Panc1 (cell line): ENCODE measurements at regions not wholly inside any gene's neighbourhood (a gene's known extent, or its start where the extent isn't known, plus 50 kb on each side); places are given as distances from the start of the nearest gene placed in this dataset.

Experiments used
- ATAC-seq: fragments of 200-7000 bp; cut with Tn5 transposase; 2 replicates; pipeline ENCODE4 v1.9.1; 2020; ENCODE audit warnings: mild to moderate bottlenecking, moderate library complexity
- BruUV-seq: library from RNA; stranded (reverse); fragments of 400-500 nt; replicated peaks from 2 replicates; lab custom pipeline; 2021; lab: Mats Ljungman, UMichigan
- CTCF ChIA-PET: fragments of 300-600 bp; sonication (Branson Sonifier 250); formaldehyde crosslinking; loops from one replicate; lab custom pipeline; 2022; ENCODE audit warnings: antibody characterized with exemption; lab: Charles Lee
- POLR2A ChIA-PET: fragments of 300-600 bp; sonication (Branson Sonifier 250); formaldehyde crosslinking; loops from one replicate; lab custom pipeline; 2022; ENCODE audit warnings: antibody characterized with exemption; lab: Charles Lee
- DNase-seq: peaks from one replicate; pipeline ENCODE4 v3.0.0-alpha.2; 2010; ENCODE audit warnings: low read depth, low spot score
- H3K27ac ChIP-seq: 2 replicates; pipeline ENCODE4 v1.5.1; 2011; ENCODE audit warnings: mild to moderate bottlenecking, low read length, inconsistent platforms
- H3K27me3 ChIP-seq: fragments of 200-500 bp; sonication (Bioruptor generic); 2 replicates; pipeline ENCODE4 v1.6.0; 2014; ENCODE audit warnings: low read length, inconsistent platforms; ENCODE audit not compliant: control insufficient read depth, insufficient read depth
- H3K36me3 ChIP-seq: fragments of 200-500 bp; sonication (Bioruptor generic); 2 replicates; pipeline ENCODE4 v1.5.1; 2014; ENCODE audit warnings: inconsistent platforms, mild to moderate bottlenecking, low read length, moderate library complexity; ENCODE audit not compliant: control insufficient read depth, insufficient read depth
- H3K4me1 ChIP-seq: 2 replicates; pipeline ENCODE4 v1.5.1; 2011; ENCODE audit warnings: inconsistent platforms, mild to moderate bottlenecking, low read length, moderate library complexity; ENCODE audit not compliant: control insufficient read depth, insufficient read depth
- H3K4me3 ChIP-seq, 2 experiments: 2 replicates each; pipeline ENCODE4 v1.5.1; 2011 to 2012; ENCODE audit warnings: low read depth in 2 of 2, low read length in 2 of 2, mild to moderate bottlenecking in 2 of 2, inconsistent platforms in 1 of 2, moderate library complexity in 1 of 2
- H3K9me3 ChIP-seq: fragments of 200-500 bp; sonication (Bioruptor generic); 2 replicates; pipeline ENCODE4 v1.5.1; 2014; ENCODE audit warnings: low read depth, mild to moderate bottlenecking, inconsistent platforms, low read length, moderate library complexity; ENCODE audit not compliant: control insufficient read depth, insufficient read depth
- CTCF ChIP-seq: fragments of 450-650 bp; IDR thresholded peaks from 2 replicates; pipeline ENCODE4 v1.5.1; 2017; ENCODE audit warnings: mild to moderate bottlenecking
- POLR2AphosphoS5 ChIP-seq: IDR thresholded peaks from 2 replicates; pipeline ENCODE4 v1.6.1; 2012; ENCODE audit warnings: mild to moderate bottlenecking, low read depth, low read length, moderate library complexity
- REST ChIP-seq, 2 experiments: IDR thresholded peaks; 2 replicates each; pipeline ENCODE4 v1.6.1; 2011 to 2012; ENCODE audit warnings: low read depth in 2 of 2, control low read depth in 1 of 2, low read length in 1 of 2, mild to moderate bottlenecking in 1 of 2, moderate library complexity in 1 of 2; ENCODE audit not compliant: insufficient read depth in 1 of 2
- SIN3A ChIP-seq: IDR thresholded peaks from 2 replicates; pipeline ENCODE4 v1.6.1; 2012; ENCODE audit warnings: low read depth, mild to moderate bottlenecking, low read length, moderate library complexity, borderline replicate concordance; ENCODE audit not compliant: insufficient read depth
- TCF7L2 ChIP-seq: IDR thresholded peaks from 2 replicates; pipeline ENCODE4 v1.6.1; 2011; ENCODE audit warnings: mild to moderate bottlenecking, low read depth, low read length, inconsistent platforms
- in situ Hi-C: cut with HindIII; loops from 2 replicates; pipeline ENCODE4 v1.10.0; 2016; ENCODE audit warnings: low sequenced_read_pairs, low pct_unique_long_range_greater_than_20kb
- intact Hi-C: fragments of 100-400 bp; cut with micrococcal nuclease; formaldehyde crosslinking; loops from one replicate; pipeline ENCODE4 v1.10.0; 2022; ENCODE audit not compliant: unreplicated experiment

- ChIA-PET POLR2A (interaction anchor here (0.7 kb wide), 1 partner anchor 37 kb away, joined by 8 read pairs; no protein-coding TSS in a partner anchor), CTCF (no interaction called here)
- H3K27ac ChIP-seq: no peak overlapping the region
- intact Hi-C loops (no loop called here), in situ Hi-C loops (no loop called here)
- TF ChIP-seq REST (IDR thresholded peaks at IDR 0.05; ENCODE audit: insufficient read depth in 1 of 2, low read depth in 2 of 2, low read length in 1 of 2) (no peak), CTCF (no peak), TCF7L2 (no peak), POLR2AphosphoS5 (no peak), SIN3A (no peak)
- no TSS peak for BruUV-seq
- H3K4me3 ChIP-seq: no peak overlapping the region
- H3K9me3 ChIP-seq: no peaks in the 10 kb centered on the region
- no peaks in the 10 kb centered on the region for H3K36me3 ChIP-seq
- H3K4me1 ChIP-seq: 0 out of 2 replicates have a peak, but pooled peaks cover 3% of the 10 kb centered on the region
- DNase-seq (no peak), ATAC-seq (no peak)
- H3K27me3 ChIP-seq: no peaks in the 10 kb centered on the region
These were observed 68.1 kb downstream of the BOD1L2 start for GRCh38 chr18:57214976-57215375.

DNA sequence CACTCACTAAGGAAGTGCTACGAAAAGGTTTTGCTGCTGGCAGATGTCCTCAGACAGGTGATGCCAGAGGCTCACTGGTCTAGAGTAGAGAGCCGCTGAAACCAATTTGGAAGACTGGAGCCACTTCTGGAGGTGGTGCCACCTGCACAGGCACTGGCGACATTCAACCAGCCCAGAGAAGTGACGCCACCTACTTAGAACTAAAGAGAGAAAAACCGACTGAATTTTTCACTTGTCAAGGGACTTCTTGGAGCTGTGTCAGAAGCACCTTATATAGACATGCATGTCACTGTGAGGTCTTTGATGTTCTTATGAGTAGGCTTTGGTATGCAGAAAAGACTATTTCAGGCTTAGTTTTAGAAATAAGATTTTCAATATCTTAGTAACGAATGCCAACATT lies 71.4 kb downstream of the BOD1L2 start:
- intact Hi-C loops (no loop called here), in situ Hi-C loops (no loop called here)
- no peaks in the 10 kb centered on the region for H3K27me3 ChIP-seq
- no TSS peak for BruUV-seq
- H3K9me3 ChIP-seq: no peaks in the 10 kb centered on the region
- DNase-seq: no peak
- H3K4me3 ChIP-seq: no peak overlapping the region
- ATAC-seq: no peak
- CTCF ChIA-PET: no interaction called here
- H3K4me1 ChIP-seq: no peaks in the 10 kb centered on the region
- no peak overlapping the region for H3K27ac ChIP-seq
- H3K36me3 ChIP-seq: no peaks in the 10 kb centered on the region
- TF ChIP-seq POLR2AphosphoS5 (no peak), CTCF (no peak), TCF7L2 (no peak), SIN3A (no peak), REST (IDR thresholded peaks at IDR 0.05; ENCODE audit: insufficient read depth in 1 of 2, low read depth in 2 of 2, low read length in 1 of 2) (no peak)
- POLR2A ChIA-PET: no interaction called here
